ENCODE measurements at regions not wholly inside any gene's neighbourhood (a gene's known extent, or its start where the extent isn't known, plus 50 kb on each side); places are given as distances from the start of the nearest gene placed in this dataset. TPM values are rescaled to one million over a fixed set of nuclear protein-coding genes. Genes with fewer than 3 reads are reported as not detected.
"Not testable (repeated sequence)": the region's sequence is repeated elsewhere in the genome, so short reads cannot be mapped to it uniquely, and the experiment has no call there.

DNA sequence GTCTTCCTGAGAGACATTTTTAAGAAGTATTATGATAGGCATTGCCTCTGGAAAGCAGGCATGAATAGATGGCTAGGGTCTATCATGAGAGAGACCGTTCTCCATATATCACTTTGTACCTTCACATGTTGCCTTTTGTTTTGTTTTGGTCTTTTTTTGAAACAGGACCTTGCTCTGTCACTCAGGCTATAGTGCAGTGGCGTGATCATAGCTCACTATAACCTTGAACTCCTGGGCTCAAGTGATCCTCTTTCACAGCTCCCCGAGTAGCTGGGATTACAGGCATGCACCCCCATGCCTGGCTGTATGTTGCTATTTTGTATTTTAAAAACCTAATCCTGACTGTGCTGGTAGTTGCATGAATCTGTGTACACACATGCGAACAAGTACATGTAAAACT is 869.6 kb upstream of the DEFB115 start:
- not testable (repeated sequence) for DNase-seq (ENCODE audit: low spot score); ATAC-seq (ENCODE audit: low FRiP score)

DNA sequence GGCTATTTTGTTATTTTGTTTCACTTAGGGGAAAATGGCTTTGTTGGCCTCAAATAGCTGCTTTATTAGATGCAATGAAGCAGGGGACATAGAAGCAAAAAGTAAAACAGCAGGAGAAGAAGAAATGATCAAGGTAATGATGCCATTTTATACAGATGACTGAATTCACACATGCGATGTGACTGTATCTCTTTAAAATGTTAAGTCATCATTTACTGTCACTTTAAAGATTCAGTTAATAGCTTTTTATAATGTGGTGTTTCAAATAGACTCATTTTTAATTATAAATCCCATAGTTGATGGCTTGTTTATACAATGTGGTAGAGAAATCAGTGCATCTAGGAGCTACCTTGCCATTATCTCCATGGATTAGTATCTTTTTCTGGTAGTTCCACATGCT is 863.9 kb upstream of the DEFB115 start:
- not testable (repeated sequence) for DNase-seq (ENCODE audit: low spot score); ATAC-seq (ENCODE audit: low FRiP score)

DNA sequence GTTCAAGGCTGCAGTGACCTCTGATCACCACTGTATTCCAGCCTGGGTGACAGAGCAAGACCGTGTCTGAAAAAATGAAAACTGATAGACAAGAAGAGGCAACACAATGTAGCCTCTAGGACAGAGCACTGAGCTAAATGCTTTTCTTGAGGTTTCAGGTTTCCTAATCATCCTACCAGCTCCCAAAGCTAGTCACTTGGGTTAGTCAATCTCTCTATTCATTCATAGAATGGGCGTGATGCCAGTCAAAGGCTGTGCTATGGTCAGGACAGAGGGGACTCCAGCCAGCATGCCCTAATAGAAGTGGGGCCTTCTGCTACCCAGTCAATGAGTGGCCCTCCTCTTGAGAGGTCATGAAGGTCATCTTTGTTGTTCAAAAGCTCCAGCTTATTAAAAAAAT is 860.4 kb upstream of the DEFB115 start:
- not testable (repeated sequence) for ATAC-seq (ENCODE audit: low FRiP score); DNase-seq (ENCODE audit: low spot score)

DNA sequence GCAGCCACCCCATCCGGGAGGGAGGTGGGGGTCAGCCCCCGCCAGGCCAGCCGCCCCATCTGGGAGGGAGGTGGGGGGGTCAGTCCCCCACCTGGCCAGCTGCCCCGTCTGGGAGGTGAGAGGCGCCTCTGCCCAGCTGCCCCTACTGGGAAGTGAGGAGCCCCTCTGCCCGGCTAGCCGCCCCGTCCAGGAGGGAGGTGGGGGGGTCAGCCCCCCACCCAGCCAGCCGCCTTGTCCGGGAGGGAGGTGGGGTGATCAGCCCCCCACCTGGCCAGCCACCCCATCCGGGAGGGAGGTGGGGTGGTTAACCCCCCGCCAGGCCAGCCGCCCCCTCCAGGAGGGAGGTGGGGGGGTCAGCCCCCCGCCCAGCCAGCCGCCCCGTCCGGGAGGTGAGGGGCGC is 852.4 kb upstream of the DEFB115 start:
- not testable (repeated sequence) for ATAC-seq (ENCODE audit: low FRiP score); DNase-seq (ENCODE audit: low spot score)

DNA sequence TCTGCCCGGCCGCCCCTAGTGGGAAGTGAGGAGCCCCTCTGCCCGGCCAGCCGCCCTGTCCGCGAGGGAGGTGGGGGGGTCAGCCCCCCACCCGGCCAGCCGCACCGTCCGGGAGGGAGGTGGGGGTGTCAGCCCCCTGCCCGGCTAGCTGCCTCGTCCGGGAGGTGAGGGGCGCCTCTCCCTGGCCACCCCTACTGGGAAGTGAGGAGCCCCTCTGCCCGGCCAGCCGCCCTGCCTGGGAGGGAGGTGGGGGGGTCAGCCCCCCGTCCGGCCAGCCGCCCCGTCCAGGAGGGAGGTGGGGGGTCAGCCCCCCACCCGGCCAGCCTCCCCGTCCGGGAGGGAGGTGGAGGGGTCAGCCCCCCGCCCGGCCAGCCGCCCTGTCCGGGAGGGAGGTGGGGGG is 851.9 kb upstream of the DEFB115 start:
- DNase-seq (ENCODE audit: low spot score); ATAC-seq (ENCODE audit: low FRiP score): not testable (repeated sequence)

DNA sequence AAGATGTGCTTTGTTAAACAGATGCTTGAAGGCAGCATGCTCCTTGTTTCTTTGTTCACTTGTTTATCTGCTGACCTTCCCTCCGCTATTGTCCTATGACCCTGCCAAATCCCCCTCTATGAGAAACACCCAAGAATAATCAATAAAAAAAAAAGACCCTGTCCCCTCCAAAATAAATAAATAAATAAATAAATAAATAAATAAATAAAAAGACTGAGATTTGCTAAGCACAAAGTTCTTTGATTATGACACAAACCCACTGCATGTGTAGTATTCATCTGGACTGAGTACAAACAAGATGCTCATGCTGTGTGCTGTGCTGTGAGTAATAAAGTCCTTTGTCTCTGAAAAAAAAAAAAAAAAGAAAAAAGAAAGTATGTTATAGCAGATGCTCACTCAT is 851.1 kb upstream of the DEFB115 start:
- ATAC-seq (ENCODE audit: low FRiP score); DNase-seq (ENCODE audit: low spot score): not testable (repeated sequence)

DNA sequence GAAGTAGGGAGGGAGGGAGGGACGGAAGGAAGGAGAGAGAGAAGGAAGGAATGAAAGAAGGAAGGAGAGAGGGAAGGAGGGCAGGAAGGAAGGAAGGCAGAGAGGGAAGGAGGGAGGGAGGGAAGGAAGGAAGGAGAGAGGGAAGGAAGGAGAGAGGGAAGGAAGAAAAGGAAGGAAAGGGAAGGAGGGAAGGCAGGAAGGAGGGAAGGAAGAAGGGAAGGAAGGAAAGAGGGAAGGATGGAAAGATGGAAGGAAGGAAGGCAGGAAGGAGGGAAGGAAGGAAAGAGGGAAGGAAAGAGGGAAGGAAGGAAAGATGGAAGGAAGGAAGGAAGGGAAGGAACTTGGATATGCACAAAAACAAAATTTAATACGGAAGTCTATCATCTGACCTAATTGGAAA is 844.5 kb upstream of the DEFB115 start:
- ATAC-seq (ENCODE audit: low FRiP score) (no peak), DNase-seq (ENCODE audit: low spot score) (no peak)
- TF ChIP-seq, protein P1, sequence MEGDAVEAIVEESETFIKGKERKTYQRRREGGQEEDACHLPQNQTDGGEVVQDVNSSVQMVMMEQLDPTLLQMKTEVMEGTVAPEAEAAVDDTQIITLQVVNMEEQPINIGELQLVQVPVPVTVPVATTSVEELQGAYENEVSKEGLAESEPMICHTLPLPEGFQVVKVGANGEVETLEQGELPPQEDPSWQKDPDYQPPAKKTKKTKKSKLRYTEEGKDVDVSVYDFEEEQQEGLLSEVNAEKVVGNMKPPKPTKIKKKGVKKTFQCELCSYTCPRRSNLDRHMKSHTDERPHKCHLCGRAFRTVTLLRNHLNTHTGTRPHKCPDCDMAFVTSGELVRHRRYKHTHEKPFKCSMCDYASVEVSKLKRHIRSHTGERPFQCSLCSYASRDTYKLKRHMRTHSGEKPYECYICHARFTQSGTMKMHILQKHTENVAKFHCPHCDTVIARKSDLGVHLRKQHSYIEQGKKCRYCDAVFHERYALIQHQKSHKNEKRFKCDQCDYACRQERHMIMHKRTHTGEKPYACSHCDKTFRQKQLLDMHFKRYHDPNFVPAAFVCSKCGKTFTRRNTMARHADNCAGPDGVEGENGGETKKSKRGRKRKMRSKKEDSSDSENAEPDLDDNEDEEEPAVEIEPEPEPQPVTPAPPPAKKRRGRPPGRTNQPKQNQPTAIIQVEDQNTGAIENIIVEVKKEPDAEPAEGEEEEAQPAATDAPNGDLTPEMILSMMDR (IDR thresholded peaks at IDR 0.05) = no peak

DNA sequence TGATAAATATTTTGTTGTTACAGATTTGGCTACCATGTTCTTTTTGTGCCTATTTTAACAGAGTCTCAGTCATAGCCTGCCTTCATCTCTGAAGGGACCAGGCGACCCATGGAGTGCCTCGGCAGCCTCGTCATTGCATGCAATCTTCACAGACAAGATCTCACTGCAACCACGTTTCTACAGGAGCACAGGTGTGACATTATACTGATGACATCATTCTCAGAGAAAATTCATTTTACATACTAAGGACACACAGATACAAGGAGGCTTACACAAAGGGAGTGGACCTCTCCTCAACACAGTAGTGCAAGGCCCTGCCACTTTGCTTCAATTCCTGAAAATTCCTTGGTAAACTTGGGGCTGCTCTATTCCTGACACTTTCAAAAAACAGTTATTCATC is 840.1 kb upstream of the DEFB115 start:
- ATAC-seq (ENCODE audit: low FRiP score) = not testable (repeated sequence)

DNA sequence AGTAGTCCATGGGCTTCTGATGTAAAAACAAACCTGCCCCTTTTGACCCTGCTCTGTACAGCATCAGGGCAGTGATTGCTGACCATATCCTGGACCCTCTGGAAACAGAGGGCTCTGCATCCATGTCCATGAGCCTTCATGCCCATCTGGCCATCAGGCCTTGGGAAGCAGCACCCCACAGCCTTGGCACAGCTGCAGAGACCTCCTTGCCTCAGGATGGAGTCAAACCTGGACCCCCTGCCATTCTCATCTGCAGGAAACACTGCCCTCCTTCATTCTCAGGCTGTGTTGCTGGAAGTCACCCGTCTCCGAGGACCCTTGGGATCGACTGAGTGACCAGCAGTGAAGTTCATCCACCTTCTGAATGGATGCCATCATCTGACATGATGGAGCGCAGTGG is 839.1 kb upstream of the DEFB115 start:
- DNase-seq (ENCODE audit: low spot score); ATAC-seq (ENCODE audit: low FRiP score): not testable (repeated sequence)

More for the DNA sequence above, 840.1 kb upstream of the DEFB115 start:
- not testable (repeated sequence) for DNase-seq (ENCODE audit: low spot score)

DNA sequence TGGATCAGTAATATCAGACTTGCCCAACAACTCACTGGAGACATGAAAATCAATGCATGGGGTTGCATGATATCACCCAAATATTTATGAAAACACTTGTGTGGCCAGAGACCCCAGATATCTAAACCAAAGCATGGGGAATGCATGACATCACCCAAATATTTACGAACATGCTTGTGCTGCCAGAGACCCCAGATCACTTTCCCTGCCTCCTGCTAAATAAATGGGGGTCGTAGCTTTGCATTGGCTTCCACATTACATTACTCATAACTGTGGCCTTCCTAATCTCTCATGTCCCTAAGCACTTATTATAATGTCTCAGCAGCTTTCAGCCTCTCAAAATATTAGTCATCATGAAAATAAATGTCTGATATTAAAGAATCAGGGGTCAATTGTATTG is 838.0 kb upstream of the DEFB115 start:
- DNase-seq (ENCODE audit: low spot score) = no peak
- TF ChIP-seq, protein P1 (IDR thresholded peaks at IDR 0.05) = no peak
- no peak for ATAC-seq (ENCODE audit: low FRiP score)

DNA sequence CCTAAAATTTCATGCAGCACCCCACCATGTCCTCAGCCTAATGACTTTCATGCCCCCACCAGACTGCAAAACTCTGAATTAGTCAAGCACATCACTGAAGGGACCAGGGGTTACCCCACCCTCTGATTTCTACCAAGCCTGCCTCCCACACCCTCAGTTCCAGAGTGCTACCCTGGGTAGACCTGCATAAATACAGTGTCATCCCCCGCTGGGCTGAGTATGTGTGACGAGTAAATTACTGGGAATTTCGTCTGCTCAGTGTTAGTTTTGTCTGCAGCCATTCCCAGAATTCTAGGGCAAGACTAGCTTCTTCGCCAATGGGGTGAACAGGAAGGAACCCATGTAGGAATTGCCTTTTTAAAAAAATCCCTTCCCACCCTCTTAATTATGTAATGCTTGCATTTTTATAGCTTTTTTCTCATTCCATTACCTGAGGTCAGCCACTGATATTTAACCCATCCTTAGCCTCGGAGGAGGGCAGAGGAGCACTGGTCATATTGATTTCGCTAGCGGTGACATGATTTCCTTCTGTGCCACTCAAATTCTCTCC is 837.5 kb upstream of the DEFB115 start:
- not testable (repeated sequence) for DNase-seq (ENCODE audit: low spot score); ATAC-seq (ENCODE audit: low FRiP score)

Small RNAs in the stretch of these regions (small RNA-seq; reads per million reads assigned to genes)
- not detected for gene CFTRP3
- not detected for gene MLLT10P1
- not detected for gene RF00019

All from omental fat pad (tissue), 3 donors.